ENCODE measurements at regions not wholly inside any gene's neighbourhood (a gene's known extent, or its start where the extent isn't known, plus 50 kb on each side); places are given as distances from the start of the nearest gene placed in this dataset.

- no peak for DNase-seq (ENCODE audit: low read depth, low spot score)
- TF ChIP-seq CTCF (IDR thresholded peaks at IDR 0.05; ENCODE audit: low read depth, low read length) = no peak
- in situ Hi-C loops (cut with HindIII; ENCODE audit: low sequenced_read_pairs) = no loop called here
- no peak overlapping the region for H3K4me3 ChIP-seq (ENCODE audit: low read depth, low read length)
These were observed 365.6 kb downstream of the WDR11 start for GRCh38 chr10:121216721-121217181.

- DNase-seq (ENCODE audit: low read depth, low spot score) = no peak
- in situ Hi-C loops (cut with HindIII; ENCODE audit: low sequenced_read_pairs) = no loop called here
- no peak for TF ChIP-seq CTCF (IDR thresholded peaks at IDR 0.05; ENCODE audit: low read depth, low read length)
- H3K4me3 ChIP-seq (ENCODE audit: low read depth, low read length) = no peak overlapping the region
These were observed 366.2 kb downstream of the WDR11 start for GRCh38 chr10:121217331-121217730.

DNA sequence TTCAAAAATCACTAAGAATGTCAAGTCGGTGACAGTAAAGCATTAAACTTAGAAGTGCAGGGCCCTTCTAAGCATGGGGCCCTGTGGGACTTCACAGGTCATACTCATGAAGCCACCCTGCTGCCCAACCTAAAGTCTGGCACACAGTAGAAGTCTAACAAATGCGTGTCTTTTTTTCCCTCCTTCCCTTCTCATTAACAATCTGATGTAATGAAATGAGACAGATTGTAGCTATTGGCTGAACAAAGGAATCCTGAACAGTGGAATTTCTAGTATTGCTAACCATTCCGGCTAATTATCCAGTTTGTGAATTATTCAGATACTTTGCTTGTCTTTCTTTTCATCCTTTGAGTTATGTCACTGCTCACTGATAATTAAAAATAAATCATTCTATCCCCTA, 369.9 kb downstream of the WDR11 start:
- in situ Hi-C loops (cut with HindIII; ENCODE audit: low sequenced_read_pairs) = no loop called here
- no peak for TF ChIP-seq CTCF (IDR thresholded peaks at IDR 0.05; ENCODE audit: low read depth, low read length)
- H3K4me3 ChIP-seq (ENCODE audit: low read depth, low read length) = no peak overlapping the region
- no peak for DNase-seq (ENCODE audit: low read depth, low spot score)

DNA sequence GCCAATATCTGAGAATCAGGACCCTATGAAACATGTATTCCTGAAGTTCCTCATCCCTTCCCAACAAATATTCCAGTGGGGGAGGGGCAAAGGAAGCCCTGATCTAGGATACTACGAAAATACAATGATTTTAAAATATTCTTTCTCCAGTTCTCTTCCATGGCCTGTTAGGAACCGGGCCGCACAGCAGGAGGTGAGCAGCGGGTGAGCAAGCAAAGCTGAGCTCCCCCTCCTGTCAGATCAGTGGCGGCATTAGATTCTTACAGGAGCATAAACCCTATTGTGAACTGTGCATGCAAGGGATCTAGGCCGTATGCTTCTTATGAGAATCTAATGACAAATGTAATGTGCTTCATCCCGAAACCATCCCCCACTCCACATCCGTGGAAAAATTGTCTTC, 370.8 kb downstream of the WDR11 start:
- no peak overlapping the region for H3K4me3 ChIP-seq (ENCODE audit: low read depth, low read length)
- TF ChIP-seq CTCF (IDR thresholded peaks at IDR 0.05; ENCODE audit: low read depth, low read length) = no peak
- in situ Hi-C loops (cut with HindIII; ENCODE audit: low sequenced_read_pairs) = no loop called here
- DNase-seq (ENCODE audit: low read depth, low spot score) = no peak

DNA sequence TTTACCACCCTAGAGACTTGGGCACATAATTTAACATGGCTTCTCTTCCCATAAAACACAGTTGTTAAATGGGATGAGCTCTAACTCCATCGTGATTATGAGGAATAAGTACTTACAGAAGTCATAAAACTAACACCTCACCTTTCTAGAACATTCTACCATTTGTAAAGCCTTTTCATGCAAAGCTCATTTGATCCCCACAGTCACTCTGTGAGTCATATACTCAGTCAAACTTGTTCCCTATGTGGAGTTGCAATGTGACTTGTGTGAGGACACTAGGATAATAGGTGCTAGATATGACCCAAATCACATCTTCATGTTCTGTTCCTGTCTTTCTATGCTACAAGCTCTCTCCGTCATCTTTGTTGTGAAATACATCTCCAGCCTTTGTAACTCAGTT, 371.7 kb downstream of the WDR11 start:
- no peak for DNase-seq (ENCODE audit: low read depth, low spot score)
- no peak for TF ChIP-seq CTCF (IDR thresholded peaks at IDR 0.05; ENCODE audit: low read depth, low read length)
- in situ Hi-C loops (cut with HindIII; ENCODE audit: low sequenced_read_pairs) = no loop called here
- no peak overlapping the region for H3K4me3 ChIP-seq (ENCODE audit: low read depth, low read length)

GRCh38 chr10:121231079-121231478, 367.2 kb downstream of the FGFR2 start:
- in situ Hi-C loops (cut with HindIII; ENCODE audit: low sequenced_read_pairs) = no loop called here
- no peak overlapping the region for H3K4me3 ChIP-seq (ENCODE audit: low read depth, low read length)
- TF ChIP-seq CTCF (IDR thresholded peaks at IDR 0.05; ENCODE audit: low read depth, low read length) = no peak
- DNase-seq (ENCODE audit: low read depth, low spot score) = no peak

GRCh38 chr10:121232494-121232893, 365.8 kb downstream of the FGFR2 start:
- no peak for DNase-seq (ENCODE audit: low read depth, low spot score)
- in situ Hi-C loops (cut with HindIII; ENCODE audit: low sequenced_read_pairs) = no loop called here
- TF ChIP-seq CTCF (IDR thresholded peaks at IDR 0.05; ENCODE audit: low read depth, low read length) = no peak
- no peak overlapping the region for H3K4me3 ChIP-seq (ENCODE audit: low read depth, low read length)

Measured in astrocyte of the spinal cord (primary cell).